Embryonic facial prominence (tissue), 1 donor: ENCODE measurements at regions not wholly inside any gene's neighbourhood (a gene's known extent, or its start where the extent isn't known, plus 50 kb on each side); places are given as distances from the start of the nearest gene placed in this dataset.
"Not testable (repeated sequence)": the region's sequence is repeated elsewhere in the genome, so short reads cannot be mapped to it uniquely, and the experiment has no call there.

Source experiments
- DNase-seq: peaks from one replicate; pipeline ENCODE4 v3.0.0-alpha.2; 2016; ENCODE audit errors: extremely low spot score

DNA sequence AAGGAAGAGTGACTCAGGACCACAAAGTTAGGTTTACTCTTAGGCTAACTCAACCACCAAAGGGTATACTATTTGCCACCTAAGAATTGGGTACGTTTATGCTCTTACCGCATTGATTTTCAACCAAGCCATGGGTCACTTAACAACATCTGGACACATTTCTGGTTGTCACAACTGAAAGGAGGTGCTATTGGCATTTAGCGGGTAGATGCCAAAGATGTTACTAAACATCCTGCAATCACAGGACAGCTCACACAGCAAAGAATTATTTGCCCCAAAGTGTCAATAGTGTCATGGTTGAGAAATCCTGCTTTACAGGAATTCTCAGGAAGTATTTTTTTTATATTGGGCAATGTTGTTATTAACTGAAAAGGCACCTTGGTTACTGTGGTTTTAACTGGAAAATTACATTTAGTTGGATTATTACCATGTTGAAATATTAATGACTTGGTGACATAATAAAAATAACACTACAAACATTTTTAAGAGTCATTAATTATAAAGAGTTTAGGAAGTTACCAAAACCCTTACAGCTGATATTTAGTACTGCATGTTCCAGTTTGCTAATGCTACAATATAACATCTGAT lies 185.0 kb upstream of the TMEM196 start:
- no peak for DNase-seq

DNA sequence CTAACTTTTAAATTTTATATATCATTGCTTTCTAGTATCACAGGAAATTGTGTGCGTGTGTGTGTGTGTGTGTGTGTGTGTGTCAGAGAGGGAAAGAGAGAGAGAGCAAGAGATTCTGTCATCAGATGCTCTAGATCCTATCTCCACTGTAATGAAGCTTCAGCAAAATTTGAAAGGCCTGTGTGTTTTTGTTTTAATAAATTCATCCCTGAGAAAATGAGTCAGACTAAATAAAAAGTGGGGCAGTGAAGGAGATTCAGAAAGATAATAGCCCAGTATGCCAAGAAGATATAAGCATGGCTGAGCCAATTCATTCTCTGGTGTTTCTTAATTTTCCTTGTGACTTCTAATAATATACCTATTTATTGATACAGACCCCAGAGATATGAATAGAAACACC lies 184.2 kb upstream of the TMEM196 start:
- no peak for DNase-seq

DNA sequence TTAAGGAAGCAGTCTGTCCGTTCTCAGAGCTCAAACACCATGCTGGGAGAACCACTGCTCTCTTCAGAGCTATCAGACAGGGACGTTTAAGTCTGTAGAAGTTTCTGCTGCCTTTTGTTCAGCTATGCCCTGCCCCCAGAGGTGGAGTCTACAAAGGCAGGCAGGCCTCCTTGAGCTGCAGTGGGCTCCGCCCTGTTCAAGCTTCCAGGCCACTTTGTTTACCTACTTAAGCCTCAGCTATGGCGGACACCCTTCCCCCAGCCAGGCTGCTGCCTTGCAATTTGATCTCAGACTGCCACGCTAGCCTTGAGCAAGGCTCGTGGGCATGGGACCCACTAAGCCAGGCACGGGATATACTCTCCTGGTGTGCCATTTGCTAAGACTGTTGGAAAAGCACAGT lies 180.7 kb upstream of the TMEM196 start:
- DNase-seq: not testable (repeated sequence)

DNA sequence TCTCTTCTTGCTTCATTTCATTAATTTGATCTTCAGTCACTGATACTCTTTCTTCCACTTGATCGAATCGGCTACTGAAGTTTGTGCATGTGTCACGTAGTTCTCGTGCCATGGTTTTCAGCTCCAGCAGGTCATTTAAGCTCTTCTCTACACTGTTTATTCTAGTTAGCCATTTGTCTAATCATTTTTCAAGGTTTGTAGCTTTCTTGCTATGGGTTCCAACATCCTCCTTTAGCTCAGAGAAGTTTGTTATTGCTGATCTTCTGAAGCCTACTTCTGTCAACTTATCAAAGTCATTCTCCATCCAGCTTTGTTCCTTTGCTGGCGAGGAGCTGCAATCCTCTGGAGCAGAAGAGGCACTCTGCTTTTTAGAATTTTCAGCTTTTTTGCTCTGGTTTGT lies 180.0 kb upstream of the TMEM196 start:
- DNase-seq: not testable (repeated sequence)

DNA sequence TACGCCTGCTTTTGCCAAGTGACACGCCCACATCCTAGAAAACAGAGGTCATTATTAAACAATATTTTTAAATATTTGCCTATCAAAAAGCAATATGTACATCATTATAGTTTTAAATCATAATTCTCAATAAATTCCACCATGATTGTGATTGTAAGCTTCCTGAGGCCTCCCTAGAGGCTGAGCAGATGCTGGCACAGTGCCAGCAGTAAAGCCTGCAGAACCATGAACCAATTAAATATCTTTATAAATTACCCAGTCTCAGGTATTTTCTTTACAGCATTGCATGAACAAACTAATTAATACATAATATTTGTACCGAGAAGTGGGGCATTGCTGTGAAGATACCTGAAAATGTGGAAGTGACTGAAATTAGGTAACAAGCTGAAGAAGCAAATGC lies 174.7 kb upstream of the TMEM196 start:
- no peak for DNase-seq

DNA sequence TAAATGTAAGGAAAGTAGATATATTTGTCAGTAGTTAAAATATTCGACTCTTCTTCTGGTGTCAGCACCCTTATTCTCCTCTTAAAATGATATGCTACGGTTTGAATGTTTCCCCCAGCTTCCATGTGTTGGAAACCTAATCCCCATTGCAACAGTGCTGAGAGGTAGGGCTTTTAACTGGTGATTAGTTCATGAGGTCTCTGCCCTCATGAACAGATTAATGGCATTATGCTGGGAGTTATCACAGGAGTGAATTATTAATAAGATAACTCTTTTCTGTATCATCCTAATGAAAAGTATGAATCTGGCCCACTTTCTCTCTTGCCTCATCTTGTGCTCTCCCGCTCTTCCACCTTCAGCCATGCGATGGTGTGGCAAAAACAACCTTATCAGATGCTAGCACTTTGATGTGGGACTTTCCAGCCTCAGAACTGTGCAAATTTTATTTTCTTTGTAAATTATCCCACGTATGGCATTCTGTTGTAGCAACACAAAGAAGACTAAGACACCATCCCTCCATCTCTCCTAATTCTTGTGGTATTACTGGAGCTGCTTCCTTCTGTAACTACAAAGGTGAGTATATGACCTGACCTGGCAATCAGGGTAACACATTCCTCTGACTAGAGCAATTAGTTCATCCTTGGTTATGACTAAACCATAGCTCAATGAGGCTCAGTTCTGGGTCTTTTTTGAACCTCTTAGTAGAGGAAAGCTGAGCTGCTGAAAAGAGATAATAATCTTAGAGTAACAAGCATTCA lies 171.1 kb upstream of the TMEM196 start:
- no peak for DNase-seq

DNA sequence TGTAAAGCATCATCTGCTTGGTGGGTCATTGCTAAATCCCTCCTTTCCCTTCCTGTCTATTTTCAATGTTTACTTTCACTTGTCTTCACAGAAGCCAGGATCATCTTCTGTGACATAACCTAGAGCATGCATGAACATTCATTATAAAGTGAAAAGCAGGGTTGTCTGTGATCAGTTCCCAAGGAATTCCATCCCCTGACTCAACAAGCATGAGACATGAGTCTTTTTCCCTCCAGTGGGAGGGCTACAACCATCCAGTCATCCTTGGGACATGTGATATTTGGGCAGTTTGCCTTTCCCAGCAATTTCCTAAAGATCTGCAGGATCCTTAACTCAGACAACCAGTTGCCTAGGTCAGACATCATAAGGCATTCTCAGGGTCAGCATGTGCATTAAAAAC lies 166.3 kb upstream of the TMEM196 start:
- DNase-seq: no peak

DNA sequence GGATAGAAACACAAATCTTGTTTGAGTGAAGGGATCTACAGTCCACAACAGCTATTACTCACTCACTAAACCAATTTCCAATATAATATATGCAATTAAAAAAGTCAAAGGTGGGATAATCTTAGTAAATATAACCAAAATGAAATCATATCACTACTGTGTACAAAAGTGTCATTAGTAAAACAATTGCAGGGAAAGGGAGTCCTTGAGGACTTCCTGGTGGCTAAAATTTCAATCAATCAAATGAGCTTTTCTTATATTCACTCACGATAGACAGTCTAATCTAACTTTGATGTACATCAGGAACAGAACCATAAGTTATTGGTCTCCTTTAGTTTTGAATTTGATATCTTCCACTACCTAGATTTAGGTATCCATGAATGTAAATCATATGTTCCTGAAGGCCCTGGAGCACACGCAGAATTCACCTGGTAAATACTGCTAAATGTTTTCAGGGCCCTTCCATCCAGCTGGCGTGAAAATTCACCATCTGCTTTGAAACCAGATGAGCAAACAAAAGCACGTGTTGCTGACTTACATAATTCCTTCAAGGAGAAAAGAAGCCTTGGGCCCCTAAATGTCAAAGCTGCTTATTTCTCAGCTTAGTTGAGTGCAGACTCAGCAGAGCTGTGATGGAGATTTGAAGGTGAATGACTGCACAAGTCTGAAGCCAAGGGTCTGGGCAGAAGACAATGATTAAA lies 159.3 kb upstream of the TMEM196 start:
- DNase-seq: no peak

DNA sequence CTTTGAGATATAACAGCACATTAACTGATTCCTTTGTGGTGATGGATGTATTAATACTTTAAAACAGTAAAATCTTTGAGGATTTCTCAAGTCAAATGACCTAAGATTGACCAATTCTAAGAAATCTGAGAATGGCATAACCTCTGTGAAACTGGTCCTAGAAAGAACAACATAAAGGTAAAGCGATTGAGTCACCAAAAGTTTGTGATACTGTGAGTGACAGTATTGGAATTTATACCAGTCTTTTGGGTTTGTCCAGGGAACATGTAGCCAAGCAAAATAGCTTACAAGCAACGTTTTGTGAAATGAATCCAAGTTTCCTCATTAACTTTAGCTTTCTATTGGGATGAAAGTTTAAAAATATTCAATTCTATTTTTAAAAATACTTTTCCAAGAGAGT lies 157.4 kb upstream of the TMEM196 start:
- no peak for DNase-seq

DNA sequence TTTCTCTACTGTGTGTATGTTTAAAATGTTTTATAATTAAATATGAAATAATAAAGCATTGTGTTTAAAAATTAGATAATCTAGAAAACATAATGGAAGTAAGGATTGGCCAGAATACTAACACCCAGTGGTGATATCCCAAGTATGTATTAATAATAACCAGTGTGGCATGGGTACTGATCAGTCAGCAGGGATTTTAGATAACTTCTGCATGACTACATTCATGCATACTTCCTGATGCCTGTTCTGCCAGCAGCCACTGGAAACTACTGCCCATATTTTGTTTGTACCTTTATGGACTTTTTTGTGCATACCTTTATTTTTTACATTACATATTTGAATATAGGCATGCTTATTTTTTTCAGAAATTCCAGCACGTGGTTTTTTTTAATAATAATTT lies 156.6 kb upstream of the TMEM196 start:
- DNase-seq: no peak

DNA sequence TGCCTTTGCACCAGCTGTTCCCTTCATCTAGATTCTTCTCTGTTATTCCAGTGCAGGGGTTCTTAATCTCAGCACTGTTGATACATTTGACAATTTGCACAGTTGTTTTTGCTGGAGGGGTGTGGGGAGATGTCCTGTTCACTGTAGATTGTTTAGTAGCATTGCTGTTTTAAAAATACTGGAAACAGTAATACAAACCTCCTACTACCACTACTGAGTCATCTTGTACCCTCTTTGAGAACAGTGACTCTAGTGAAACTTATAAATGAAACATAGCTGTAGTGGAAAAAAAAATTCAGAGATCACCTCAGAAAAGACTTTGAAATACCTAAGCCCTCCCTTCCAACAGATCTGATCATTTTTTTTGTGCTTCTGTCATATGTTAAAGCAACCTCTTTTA lies 154.8 kb upstream of the TMEM196 start:
- DNase-seq: no peak

DNA sequence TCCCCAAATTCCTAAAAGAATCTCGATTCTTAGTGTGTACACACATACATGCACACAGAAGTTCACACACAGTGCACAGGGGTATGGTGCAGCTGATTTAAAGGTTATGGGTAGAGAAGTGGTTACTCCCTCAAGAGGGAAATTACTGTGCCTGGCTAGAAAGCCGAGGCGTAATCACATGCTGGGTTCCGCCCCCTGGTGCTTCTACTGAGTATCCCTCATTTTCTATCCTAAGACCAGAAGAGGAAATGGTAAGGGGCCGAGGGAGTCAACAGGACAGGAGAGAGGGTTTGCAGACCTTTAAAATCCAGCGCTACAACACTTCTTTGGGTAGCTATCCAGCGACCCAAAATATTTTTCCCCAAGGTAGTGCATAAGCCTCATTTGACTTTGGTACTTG lies 147.3 kb upstream of the TMEM196 start:
- DNase-seq: no peak

DNA sequence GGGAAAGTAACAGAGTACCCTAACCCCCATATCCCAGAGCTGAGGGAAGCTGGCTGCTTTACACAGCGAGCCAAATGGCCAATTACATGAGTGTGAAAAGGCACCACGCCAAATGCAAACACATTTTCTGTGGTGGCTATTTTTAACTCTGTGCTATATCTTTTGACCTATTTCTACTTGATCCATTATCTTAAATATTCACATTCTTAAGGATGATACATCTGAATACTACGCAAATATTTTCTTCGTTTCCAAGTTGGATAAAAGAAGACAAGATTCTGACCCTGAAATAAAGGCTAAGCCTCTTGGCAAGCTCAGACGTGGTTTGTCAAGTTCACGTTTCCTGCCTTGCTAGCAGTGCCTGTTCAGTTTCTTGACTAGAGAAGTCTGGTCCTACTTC lies 146.7 kb upstream of the TMEM196 start:
- no peak for DNase-seq

DNA sequence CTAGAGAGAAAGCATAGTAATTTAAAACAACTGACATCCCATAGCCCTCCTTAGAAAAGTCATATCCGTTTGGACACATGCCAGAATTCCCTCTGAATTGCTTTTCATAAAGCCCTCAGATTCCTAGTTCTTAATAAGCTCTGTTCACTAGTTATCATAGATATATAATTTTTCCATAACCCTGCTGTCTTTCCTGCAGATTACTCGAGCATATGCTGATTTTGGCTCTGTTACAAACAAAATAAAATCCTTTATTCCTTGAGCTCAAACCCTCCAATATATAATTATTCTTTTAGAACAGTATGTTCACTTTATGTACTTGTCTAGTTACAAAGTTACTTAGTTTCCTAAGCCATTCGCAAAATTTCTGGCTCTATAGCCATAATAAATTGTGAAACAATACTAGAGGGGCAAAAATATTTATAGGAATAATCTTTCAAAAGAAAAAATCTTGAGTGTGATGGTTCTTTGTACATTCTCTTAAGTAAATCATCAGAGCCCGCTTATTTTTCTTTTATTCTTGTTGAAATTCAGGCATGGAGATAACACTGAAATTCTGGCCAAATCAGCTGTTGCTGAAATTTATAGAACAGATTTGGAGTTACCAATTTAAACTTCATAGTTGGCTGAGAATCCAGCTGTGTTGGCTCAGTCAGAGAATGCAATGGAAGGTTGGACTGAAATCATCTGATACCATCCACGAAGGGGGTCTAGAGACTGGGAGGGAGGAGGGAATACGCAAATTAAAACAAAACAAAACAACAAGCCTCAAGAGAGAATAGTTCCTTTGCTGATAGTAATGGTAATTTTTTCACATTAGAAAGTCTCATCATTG lies 146.1 kb upstream of the TMEM196 start:
- no peak for DNase-seq

DNA sequence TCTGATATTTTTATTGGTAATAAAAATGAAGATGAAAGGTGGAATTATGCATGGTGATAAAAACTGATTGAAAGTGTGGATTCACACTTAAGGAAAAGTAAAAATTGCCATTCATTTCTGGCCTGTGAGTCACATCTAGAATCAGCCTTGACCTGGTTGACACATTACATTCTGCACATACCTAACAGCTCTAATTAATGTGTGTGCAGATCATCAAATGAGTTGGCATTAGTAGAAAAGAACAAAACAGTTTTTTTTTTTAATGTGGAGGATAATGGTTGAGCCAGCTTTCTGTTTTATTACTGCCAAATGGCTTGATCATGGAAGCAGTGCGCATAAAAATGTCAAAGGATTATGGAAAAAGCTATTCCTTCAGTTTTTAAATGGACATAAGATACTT lies 142.6 kb upstream of the TMEM196 start:
- DNase-seq: no peak

DNA sequence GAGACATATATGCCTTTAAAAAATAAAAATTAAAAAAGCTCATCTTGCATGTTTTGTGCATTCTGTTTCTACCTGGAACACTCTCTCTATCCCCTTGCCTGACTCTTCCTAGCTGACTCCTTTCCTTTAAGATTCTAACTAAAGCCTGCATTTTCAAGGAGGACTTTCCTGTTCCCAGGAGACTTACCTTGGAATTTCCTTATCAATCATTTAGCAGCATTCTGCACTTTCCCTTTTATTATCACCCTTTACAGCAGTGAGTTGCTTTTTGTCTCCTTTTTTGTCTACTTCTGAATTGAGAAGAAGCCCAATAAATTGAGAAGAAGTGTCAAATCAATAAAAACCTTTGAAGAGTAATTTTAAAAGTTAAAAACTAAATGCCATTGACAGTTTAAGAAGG lies 142.2 kb upstream of the TMEM196 start:
- no peak for DNase-seq

DNA sequence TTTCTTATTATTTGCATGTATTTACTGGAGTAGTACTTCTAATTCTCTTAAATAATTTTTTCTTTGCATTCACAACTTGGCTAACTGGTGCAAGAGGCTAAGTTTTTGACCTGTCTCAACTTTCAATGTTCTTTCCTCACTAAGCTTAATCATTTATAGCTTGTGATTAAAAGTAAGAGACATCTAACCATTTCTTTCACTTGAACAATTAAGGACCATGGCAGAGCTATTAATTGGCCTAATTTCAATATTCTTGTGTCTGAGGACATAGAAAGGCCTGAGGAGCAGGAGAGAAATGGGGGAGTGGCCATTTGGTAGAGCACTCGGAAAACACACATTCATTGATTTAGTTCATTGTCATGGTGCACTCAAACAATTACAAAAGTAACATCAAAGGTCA lies 141.4 kb upstream of the TMEM196 start:
- no peak for DNase-seq

DNA sequence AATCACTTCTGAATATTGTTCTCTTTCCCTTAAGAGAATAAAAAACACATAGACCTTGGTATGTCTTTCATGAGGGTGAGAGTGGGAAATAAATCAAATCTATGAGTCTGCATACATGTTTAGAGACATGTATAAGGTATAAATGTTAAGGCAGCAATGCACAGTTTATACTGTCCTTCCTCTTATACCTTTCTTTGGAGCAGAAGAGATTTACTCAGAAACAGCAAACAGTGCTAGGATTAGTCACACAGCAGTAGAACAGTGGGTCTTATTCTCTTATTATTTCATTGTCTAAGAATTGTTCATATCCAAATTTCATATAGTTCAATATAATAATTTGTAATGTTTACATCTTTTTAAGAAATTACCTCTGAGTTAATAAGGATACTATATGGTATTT lies 126.7 kb upstream of the TMEM196 start:
- DNase-seq: no peak

DNA sequence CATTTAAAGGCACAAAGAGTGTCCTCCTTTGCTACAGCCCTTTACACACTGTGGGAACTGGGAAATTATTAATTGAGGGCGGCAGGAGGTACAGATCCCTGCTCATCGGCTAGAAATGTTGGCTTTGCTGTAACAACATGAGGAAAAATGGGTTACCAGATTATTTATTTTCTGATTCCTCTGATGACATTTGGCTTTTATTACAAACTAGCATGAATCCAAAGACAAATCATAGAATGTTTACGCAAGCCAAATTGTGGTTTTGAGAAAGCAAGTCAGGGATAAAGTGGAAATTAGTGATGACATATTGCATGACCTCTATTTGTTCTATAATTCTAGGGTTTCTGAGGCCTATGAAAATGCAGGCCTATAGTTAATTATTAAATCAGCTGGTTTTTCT lies 126.1 kb upstream of the TMEM196 start:
- DNase-seq: peak; percentile 12

DNA sequence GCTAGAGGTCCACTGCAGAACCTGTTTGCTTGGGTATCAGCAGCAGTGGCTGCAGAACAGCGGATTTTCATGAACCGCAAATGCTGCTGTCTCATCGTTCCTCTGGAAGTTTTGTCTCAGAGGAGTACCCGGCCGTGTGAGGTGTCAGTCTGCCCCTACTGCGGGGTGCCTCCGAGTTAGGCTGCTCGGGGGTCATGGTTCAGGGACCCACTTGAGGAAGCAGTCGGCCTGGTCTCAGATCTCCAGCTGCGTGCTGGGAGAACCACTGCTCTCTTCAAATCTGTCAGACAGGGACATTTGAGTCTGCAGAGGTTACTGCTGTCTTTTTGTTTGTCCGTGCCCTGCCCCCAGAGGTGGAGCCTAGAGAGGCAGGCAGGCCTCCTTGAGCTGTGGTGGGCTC lies 109.5 kb upstream of the TMEM196 start:
- DNase-seq: not testable (repeated sequence)

DNA sequence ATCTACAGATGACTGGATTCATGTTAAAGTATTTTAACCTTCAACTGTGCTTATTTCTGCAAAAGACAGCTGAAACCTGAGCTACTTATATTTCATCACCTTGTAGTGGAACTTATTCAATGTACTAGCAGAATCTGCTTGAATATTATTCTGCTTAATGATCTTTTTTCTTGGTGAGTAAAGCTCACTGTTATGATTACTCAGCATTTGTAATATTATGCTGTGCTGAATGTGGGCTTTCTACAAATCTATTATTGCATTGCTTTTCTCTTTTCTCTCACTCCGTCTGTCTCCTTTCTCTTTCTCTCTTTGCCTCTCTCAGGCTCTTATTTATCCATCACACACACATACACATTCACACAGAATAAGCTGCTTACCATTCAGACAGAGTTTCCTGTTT lies 98.7 kb upstream of the TMEM196 start:
- no peak for DNase-seq

DNA sequence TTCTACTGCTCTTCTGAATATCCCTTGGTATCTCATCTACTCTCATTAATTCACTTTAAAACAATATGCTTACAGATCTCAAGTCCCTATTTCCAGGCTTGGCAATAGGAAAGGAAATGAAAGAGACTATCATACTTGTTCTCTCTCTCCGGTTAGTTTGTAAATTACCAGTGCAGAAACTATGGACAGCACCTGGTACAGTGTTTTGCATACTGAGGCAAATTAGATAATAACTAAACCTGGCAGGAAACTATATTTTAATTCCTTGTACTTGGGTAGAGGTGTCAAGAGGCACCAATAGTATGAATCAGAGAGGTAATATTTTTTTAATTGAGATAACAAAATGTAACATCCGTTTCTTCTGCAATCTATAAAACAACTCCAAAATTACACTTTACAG lies 97.7 kb upstream of the TMEM196 start:
- no peak for DNase-seq
